ENCODE measurements at regions not wholly inside any gene's neighbourhood (a gene's known extent, or its start where the extent isn't known, plus 50 kb on each side); places are given as distances from the start of the nearest gene placed in this dataset.

DNA sequence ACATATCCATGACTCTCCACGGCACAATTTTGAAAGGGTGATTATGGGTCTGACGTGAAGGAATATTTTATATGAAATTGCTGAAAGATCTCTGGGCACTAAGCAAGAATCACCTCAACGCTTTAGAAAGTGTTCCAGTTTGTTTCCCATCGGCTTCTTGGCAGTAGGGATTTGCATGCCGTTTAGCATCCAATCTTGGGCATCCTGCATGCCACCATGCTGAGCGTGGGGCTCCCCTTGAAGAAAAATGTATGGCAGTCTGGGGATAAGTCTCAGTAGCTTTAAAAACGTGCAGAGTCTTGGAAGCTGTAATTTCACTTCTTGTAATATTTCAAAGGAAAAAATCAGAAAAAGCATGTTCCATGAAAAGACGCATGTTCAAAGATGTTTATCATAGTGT, 151.7 kb downstream of the DMRT2 start:
- no peak for DNase-seq (ENCODE audit: low spot score)

DNA sequence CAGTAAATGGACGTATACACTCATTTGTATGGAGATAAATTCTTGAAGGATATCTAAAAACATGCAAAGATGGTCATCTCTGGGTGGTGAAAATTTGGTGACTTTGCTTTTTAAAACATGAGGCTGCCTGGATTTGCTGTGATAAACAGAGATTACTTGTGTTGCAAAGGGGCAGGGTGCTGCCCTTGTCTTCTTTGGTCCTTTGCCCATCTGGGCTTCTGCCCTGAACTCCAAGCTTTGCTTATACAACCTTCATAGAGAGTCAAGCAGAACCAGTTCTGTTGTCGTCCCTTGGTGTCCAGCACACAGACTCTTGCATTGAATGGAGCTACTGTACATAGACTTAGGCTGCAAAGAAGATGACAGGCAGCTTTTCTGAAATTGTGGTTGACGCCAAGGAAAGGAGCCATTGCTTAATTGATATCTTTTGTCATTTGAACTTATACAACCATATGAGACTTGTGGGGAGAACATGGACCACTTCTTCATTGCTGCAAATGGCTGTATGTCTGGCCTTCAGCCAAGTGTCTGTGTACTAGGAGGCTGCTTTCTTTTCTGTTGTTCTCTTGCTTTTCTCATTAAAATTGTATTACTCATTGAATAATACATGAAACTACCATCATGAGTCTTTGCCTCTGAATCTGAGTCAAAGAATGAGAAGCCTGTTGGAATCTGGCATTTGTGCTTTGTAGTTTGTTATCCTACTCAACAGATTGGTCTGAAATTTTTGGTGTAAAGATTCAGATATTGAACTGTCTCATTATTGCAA, 152.5 kb downstream of the DMRT2 start:
- DNase-seq (ENCODE audit: low spot score): no peak

DNA sequence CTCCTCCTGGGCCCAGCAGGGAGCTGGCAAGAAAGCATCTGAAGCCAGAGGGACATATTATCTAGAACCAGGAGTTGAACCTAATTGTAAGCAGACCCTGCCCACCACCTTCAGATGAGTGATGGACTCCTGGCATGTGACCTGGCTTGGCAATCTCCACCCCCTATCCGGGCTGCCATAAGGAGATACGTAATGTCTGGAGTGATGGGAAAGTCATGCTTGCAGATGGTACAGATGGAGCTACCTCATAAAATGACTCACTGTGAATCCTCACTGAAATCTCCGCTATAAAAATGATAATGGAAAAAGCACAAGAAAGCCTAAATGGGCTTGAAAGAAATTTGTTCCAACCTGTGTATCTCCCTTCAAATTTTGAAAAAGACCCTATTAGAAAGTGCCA, 157.5 kb downstream of the DMRT2 start:
- no peak for DNase-seq (ENCODE audit: low spot score)

DNA sequence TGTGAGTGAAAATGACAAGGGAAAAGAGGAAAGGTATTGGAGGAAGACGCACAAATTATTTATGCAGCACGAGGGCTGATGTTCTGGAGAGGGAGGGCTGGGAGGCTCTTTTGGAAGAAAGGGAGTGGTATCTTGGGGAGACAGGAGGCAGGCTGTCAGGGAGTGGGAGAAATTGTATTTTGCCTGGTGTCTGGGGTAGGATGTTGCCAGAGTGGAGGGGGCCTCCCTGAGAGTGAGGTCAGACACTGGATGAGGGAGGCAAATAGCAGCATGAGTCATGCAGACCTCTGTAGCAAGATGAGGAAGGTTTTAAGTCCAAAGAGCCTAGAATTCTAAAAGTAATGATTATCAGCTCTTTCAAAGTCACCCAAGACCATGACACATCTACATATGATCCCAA, 158.0 kb downstream of the DMRT2 start:
- no peak for DNase-seq (ENCODE audit: low spot score)

DNA sequence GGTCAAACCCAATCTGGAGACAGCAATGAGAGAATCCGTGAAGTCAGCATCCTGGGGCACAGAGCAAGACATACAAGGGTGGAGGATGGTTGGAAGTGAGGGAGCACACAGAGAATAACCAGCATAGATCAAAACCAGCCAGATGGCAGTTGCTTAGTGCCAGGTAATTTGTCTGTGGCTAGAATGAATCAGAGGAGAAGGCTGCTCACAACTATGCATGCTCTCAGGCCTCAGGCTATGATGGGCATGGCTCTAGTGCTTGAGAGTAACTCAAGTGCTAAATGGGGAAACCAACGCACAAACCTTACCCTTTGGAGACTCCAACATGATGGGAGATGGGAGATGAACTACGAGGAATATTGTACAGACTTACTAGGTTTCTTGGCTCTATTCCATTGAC, 160.8 kb downstream of the DMRT2 start:
- DNase-seq (ENCODE audit: low spot score): no peak

DNA sequence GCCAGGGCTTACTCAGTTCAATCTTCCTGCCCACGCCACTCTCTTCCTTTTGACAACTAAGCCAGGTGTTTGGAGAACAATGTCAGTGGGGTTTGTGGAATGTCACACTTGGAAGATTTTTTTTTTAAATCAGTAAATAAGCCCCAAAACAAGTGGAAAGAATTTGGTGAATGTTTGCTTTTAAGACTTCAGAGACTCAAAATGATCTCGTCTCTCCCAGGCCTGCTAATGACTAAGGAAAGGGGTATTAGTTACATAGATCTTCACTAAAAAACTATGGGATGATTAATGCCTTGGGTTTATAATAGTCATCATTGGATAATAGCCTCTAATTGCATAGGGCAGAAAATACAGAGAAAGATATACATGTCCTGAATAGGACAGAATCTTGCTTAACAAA, 166.4 kb downstream of the DMRT2 start:
- DNase-seq (ENCODE audit: low spot score): no peak

DNA sequence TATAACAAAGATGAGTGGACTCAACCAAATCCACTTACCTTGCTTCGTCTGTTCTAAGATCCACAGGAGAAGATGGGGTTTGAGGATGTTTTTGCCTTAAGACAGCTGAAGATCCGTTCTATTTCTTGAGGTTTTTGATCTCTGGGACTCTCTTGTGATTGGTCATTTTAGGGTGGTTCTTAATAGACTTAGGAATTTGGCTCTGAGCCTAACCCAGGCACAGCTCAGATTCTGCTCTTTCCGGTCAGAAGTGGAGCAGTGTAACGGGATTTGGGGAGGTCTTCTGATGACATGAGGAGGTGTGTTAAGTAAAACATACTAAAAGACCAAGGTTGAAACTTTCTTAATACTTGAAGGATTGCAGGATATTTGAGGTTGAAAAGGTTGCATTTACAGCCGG, 166.9 kb downstream of the DMRT2 start:
- no peak for DNase-seq (ENCODE audit: low spot score)

DNA sequence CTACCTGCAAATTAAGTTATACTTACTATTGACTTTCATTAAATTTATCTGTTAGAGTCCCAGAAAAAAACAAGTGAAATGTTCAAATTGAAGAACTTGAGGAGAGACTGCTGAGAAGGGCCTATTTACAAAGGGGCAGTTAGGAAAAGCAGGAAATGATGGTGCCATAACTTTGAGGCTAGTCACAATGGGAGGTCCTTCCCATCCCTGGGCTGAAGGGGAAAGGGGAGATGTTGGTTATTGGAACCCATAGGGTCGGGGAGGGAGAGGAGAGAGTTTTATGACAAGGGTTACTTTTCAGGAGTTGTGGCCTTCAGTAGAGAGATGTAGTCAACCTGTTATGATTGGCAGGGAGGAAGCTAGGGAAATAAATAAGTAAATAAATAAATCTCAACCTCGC, 169.1 kb downstream of the DMRT2 start:
- DNase-seq (ENCODE audit: low spot score): no peak

DNA sequence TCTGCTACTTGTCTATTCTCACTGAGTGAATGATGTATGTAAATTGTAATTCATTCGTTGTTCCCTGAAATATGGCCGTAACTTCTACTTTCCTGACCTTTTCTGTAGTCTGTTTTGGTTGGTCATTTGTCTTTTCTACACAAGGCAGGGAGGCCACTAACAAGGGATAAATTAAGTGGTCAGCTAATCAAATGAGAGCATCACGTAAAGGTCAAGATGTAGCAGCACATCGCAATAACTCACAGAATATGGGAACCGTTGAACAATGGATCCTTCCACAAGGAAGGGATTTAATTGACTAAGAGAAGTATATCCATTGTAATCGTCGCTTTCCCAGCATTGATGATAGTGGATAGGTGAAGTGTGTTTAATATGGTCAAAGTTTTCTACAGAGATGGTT, 171.1 kb downstream of the DMRT2 start:
- DNase-seq (ENCODE audit: low spot score): no peak

DNA sequence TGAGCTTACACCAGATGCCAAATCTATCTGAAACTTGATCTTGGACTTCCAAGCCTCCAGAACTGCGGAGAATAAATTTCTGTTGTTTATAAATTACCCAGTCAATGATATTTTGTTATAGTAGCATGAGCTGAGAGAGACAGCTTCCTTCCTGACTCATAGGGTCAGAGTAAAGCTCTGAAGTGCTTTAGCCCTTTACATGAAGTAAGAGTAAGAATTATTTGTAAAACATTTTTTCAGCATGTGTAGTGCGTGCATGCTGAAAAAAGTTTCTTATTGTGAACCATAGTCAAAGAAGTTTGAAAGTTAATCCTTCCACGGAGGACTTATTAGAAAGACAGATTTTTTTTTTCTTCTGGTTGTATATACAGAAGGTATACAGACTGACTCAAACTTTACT, 172.4 kb downstream of the DMRT2 start:
- no peak for DNase-seq (ENCODE audit: low spot score)

DNA sequence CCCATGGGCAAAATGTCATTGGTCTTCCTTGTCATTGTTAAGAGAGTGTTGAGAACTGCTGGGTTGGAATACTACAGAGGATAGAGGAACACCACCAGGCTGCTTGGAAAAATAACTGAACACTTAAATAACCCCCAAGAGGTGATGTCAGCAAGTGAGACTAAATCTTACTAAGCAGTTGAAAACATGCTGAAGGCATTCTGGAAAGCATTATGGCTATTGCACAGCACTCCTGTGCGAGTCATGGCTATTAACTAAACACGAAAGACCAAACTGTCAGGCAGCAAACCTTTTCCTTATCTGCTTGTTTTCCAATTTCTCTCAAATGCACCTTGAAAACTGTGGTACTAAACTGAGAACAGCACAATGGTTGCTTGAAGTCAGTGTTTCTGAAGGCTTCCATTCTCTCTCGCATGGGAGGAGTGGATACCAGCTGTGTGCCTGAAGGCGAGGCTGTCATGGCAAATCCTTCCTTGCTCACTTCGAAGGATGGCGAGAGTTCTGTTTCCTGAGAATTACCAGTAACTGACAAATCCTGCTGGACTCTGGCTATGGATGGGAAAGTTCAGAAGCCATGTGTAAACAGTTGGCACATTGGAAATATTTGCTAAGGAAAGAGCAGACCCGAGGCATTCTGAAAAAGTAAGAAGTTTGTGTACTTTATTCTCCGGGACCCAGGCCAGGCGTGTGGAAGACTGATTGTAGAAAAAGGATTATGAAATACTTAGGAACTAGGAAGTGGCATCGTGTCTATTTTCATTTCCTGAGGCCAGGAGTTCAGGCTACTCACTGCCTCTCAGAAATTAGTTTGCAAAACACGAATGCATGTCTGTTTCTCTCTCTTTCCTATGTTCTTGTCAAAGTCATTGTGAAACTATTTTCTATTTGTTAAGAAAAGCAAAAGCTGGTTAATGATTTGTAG, 182.1 kb downstream of the DMRT2 start:
- DNase-seq (ENCODE audit: low spot score): no peak

DNA sequence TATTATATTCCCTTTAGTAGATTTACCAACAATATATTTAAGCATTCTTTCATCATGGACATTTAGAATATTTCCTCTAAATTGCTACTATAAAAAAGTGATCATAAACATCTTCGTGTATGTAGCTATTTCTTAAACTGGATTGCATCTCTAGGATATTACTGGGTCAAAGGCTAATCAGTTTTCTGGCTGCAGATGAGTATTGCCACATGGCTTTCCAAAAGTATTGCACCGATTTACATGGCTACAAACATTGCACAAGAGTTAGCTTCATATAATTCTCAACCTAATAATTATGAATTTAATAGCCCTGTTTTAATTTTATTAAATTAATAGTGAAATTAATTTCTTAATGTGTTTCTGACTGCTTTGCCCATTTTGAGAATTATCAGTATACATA, 183.4 kb downstream of the DMRT2 start:
- no peak for DNase-seq (ENCODE audit: low spot score)

DNA sequence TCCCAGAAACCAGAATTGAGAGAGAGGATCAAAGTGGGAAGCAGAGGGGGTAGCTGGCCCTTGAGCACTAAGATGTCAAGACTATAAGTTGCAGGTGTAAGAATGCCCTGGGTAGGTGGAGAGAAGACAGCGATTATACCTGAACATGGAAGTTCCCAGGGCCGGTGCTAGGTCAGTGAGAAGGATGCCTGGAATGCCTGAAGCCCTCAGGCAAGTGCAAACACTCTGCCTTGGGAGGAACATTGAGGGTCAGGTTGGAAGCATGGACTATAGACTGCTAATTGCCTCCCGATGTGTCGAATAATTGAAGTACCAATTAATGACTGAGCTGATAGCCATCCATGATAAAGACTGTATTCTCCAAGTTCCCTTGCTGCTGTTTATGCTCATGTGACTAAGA, 185.5 kb downstream of the DMRT2 start:
- DNase-seq (ENCODE audit: low spot score): no peak

DNA sequence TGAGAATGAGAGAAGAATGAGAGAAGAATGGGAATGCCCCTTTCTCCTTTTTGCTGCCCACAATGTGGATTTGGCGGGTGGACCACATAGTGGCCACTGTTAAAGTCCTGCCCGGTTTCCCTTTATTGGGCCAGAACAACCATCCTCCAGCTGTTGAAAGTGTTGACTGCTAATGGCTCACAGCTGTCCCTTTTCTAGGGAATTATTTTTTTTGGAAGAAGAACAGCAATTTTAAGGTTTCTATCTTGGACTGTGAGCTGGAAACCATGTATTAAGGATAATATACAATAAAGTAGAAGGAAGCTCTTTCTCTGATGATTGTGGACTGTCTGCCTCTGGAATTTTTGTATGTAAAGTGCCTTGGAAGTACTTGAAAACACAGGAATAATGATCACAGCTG, 185.9 kb downstream of the DMRT2 start:
- no peak for DNase-seq (ENCODE audit: low spot score)

DNA sequence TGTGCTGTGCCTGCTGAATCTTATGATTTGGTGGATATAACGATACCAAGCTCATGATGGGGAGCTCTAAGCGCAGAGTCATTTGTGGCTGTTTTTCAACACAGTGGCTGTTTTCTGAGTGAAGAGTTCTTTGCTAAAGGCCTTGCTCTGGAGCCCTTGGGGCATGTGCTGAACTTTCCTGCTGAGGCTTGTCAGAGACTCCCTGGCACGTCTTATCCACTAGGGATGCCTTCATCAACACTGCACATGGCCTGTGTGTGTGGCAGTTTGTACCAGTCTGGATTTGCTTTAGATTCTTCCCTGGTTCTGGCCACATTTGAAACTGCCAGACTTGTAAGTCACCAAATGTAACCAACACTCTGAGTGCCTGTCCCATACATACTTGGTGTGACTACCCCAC, 188.2 kb downstream of the DMRT2 start:
- DNase-seq (ENCODE audit: low spot score): no peak

DNA sequence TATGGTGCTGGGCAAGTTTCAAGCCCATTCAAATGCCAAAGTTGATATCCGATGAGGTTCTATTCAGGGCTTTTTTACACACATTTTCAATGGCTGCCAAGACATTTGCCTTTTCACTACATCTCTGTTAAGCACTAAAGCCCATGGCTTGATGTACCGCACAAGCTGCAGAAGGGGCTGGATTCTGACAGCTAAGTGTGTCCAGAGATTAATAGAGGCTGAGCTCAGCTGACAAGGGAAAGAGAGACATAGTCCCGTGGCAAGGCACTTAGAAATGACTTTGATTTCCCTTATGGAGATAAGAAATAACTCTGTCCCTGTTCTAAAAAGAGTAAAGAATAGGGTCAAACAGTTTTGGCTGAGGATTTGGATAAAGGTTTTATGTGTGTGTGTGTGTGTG, 198.6 kb downstream of the DMRT2 start:
- no peak for DNase-seq (ENCODE audit: low spot score)

DNA sequence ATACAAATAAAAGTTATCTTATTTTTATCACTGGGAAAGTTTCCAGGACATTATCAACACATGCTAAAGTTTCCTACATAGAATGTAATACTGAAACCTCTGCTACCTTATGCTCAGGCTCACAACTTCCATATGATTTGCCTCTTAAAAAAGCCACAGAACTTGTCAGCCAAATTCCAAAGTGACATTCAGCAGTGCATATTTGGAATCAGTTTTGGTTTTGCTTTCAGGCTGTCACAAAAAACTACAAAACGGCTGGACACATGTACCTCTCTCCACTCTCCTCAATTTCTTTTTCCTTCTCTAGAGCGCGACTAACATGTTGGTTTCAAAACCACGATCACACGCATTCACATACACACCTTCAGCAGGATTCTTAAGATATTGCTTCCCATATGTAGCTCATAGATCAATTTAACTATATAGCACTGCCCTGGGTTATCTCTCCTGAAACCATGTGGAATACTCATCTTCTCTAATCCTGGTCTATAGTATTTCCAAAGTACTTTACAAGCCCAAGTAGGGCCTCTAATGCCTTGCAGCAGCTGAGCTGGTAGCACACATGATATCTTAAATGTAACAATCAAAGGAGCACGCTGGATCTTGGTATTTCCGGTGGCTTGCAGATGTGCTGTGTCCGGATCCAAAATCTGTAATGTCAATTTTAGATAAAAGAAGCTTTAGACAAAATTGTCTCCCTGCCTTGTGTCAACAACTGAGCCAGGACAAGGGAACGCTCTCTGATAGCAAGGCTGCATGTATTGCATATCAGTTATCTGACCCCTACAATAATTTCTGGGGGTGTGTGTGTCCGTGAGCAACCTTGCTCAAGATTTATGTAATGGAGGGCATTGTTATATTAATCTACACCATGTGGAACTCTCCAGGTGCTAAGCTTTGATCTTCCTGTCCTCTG, 203.2 kb downstream of the DMRT2 start:
- DNase-seq (ENCODE audit: low spot score): no peak

DNA sequence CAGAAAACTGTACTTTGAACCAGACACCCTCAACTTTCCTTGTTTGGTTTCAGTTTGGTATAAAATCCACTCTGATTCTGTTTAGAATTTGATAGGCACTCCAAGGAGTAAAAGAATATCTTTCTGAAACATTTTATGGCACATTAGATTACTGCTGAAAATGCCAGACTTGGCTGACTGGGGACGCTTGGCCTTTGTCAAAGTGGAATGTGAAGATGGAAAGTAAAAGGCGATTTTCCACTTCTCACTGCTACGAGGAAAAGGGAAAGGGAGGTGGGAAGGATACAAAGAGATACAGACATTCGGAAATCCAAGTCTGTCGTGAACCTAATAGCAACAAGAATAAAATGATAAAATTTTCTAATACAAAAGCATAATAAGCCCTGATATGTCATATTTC, 203.9 kb downstream of the DMRT2 start:
- no peak for DNase-seq (ENCODE audit: low spot score)

DNA sequence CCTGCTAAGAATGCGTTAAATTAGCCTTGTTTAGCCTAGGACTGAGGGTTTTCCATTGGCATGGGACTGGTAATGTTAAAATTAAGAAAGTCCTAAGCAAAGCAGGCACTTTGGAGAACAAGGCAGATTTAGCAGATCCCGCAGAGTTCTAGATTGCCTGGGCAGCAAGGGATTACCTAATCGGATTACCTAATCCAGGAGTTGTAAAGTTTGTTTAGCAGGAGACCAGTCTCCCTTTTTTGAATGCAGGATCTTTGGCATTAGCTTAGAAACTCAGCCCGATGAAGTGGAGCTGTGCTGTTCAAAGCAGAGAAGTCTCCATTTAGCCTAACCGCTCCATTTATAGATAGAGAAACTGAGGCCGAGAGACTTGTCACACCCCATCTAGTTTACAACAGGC, 206.0 kb downstream of the DMRT2 start:
- no peak for DNase-seq (ENCODE audit: low spot score)

DNA sequence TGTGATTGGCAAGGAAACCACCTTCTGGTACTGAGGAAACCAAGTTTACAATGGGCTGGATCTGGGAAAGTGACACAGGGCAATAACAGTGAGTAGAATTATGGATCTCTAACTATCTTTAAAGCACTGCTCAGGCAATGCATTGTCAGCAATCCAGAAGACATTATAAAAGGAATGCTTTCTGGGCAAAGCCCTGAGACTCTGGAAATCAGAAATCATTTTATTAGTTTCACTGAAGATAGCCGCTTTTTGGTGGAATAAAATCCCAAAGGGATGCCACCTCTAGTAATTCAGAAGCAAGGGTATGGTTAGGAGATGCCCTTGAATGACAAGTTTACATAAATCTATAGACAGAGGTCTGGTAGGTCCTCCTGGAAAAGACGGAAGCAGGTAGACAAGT, 211.1 kb downstream of the DMRT2 start:
- no peak for DNase-seq (ENCODE audit: low spot score)

DNA sequence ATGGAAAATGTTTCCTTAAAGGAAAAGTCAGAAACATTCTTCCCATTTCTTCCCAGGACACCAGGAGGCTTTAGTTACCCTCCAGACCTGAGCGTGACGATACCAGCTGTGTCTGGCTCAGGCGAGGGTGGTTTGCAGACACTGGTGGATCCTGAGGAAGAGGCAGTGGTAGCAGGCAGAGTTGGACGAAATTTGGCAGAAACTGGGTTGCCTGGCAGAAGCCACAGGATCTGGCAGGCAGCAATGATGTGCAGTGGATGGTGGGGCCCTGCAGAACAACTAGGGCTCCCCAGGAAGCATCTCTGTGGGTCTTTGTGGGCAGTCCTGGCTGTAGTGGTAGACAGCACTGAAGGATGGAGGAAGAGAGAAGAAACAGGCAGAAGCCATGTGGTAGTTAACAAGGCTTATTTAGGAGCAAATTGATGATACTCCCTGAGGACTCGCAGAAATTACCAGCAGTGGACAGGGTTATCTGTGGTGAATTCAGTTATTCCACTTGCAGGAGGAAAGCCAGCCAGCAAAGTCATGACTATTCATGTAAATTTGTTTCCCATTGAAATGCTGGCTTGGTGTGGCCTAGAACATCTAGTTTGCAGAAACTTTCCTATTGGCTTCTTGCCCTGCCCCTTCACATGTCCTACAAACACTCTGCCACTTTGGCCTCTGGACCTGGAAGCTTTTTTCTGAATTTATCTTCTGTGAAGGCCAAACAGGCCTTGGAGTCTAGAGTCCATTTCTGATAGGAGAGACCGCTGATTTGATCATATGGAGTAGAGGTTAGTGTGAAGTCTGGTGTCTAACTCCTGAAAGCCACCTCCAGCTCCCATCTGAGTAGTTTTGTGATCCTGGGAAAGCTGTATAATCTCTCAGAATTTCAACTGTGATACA, 212.0 kb downstream of the DMRT2 start:
- DNase-seq (ENCODE audit: low spot score): no peak
